ENCODE measurements at regions not wholly inside any gene's neighbourhood (a gene's known extent, or its start where the extent isn't known, plus 50 kb on each side); places are given as distances from the start of the nearest gene placed in this dataset.

DNA sequence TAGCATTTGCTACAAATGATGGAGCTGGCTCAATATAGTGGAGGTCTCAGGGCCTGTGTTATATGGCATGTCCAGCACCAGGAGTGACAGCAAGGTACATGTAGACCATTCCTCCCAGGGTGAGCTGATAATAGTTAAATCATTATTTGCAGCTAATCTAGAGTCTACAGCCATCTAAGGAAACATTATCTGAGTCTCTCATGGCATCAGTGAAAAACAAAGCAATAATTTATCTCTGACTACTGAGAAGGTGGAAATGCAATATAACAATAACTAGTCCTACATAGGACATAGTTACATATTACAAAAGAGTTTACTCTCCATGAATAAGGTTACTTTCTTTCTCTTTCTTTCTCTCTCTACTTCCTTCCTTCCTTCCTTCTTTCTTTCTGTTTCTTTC, 143.4 kb upstream of the KCNK2 start:
- Histone ChIP-seq H2AFZ (ENCODE audit: low read length) (no peak overlapping the region), H3K9ac (ENCODE audit: insufficient read depth, low read length) (no peak overlapping the region), H3K27ac (ENCODE audit: insufficient read depth, low read length) (no peak overlapping the region), H3K79me2 (ENCODE audit: control insufficient read depth, insufficient read depth, low read length) (no peaks in the 10 kb centered on the region), H3K4me2 (ENCODE audit: extremely low read depth, insufficient read depth, low read length) (no peak overlapping the region), H3K36me3 (ENCODE audit: control insufficient read depth, insufficient read depth, low read length) (no peaks in the 10 kb centered on the region), H3K9me3 (ENCODE audit: control insufficient read depth, insufficient read depth, low read depth, low read length) (no peaks in the 10 kb centered on the region), H3K4me1 (ENCODE audit: control insufficient read depth, extremely low read depth, insufficient read depth, low read length) (no peaks in the 10 kb centered on the region), H3K4me3 (replicated peaks in 1 of 4; ENCODE audit: control extremely low read depth in 1 of 4, insufficient read depth in 1 of 4, low read depth in 3 of 4, low read length in 4 of 4) (no peak overlapping the region), H4K20me1 (ENCODE audit: control insufficient read depth, extremely low read depth, insufficient read depth, low read length) (no peaks in the 10 kb centered on the region), H3K27me3 (ENCODE audit: control insufficient read depth, insufficient read depth, low read length) (no peaks in the 10 kb centered on the region)
- TF ChIP-seq, protein P1, sequence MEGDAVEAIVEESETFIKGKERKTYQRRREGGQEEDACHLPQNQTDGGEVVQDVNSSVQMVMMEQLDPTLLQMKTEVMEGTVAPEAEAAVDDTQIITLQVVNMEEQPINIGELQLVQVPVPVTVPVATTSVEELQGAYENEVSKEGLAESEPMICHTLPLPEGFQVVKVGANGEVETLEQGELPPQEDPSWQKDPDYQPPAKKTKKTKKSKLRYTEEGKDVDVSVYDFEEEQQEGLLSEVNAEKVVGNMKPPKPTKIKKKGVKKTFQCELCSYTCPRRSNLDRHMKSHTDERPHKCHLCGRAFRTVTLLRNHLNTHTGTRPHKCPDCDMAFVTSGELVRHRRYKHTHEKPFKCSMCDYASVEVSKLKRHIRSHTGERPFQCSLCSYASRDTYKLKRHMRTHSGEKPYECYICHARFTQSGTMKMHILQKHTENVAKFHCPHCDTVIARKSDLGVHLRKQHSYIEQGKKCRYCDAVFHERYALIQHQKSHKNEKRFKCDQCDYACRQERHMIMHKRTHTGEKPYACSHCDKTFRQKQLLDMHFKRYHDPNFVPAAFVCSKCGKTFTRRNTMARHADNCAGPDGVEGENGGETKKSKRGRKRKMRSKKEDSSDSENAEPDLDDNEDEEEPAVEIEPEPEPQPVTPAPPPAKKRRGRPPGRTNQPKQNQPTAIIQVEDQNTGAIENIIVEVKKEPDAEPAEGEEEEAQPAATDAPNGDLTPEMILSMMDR (conservative IDR thresholded peaks at IDR 0.05 in 1 of 2, IDR thresholded peaks at IDR 0.05 in 1 of 2; ENCODE audit: low read depth in 1 of 2, low read length in 2 of 2) = no peak
- no peak for TF ChIP-seq EZH2 (IDR thresholded peaks at IDR 0.05; ENCODE audit: low read length, missing control alignments)
- no peak for DNase-seq (ENCODE audit: low read depth in 2 of 2)

- no peak overlapping the region for H3K27ac ChIP-seq (ENCODE audit: insufficient read depth, low read length)
- no peaks in the 10 kb centered on the region for H3K36me3 ChIP-seq (ENCODE audit: control insufficient read depth, insufficient read depth, low read length)
- DNase-seq (ENCODE audit: low read depth in 2 of 2) = no peak
- no peak overlapping the region for H3K9ac ChIP-seq (ENCODE audit: insufficient read depth, low read length)
- H3K4me2 ChIP-seq (ENCODE audit: extremely low read depth, insufficient read depth, low read length) = no peak overlapping the region
- no peaks in the 10 kb centered on the region for H3K27me3 ChIP-seq (ENCODE audit: control insufficient read depth, insufficient read depth, low read length)
- no peaks in the 10 kb centered on the region for H3K4me1 ChIP-seq (ENCODE audit: control insufficient read depth, extremely low read depth, insufficient read depth, low read length)
- H3K9me3 ChIP-seq (ENCODE audit: control insufficient read depth, insufficient read depth, low read depth, low read length) = no peaks in the 10 kb centered on the region
- TF ChIP-seq, protein P1 (conservative IDR thresholded peaks at IDR 0.05 in 1 of 2, IDR thresholded peaks at IDR 0.05 in 1 of 2; ENCODE audit: low read depth in 1 of 2, low read length in 2 of 2) = no peak
- no peak for TF ChIP-seq EZH2 (IDR thresholded peaks at IDR 0.05; ENCODE audit: low read length, missing control alignments)
- no peak overlapping the region for H2AFZ ChIP-seq (ENCODE audit: low read length)
- H3K79me2 ChIP-seq (ENCODE audit: control insufficient read depth, insufficient read depth, low read length) = no peaks in the 10 kb centered on the region
- no peak overlapping the region for H3K4me3 ChIP-seq (replicated peaks in 1 of 4; ENCODE audit: control extremely low read depth in 1 of 4, insufficient read depth in 1 of 4, low read depth in 3 of 4, low read length in 4 of 4)
- H4K20me1 ChIP-seq (ENCODE audit: control insufficient read depth, extremely low read depth, insufficient read depth, low read length) = no peaks in the 10 kb centered on the region
Observed at GRCh38 chr1:214941061-214941460, 141.5 kb upstream of the KCNK2 start.

- H3K4me1 ChIP-seq (ENCODE audit: control insufficient read depth, extremely low read depth, insufficient read depth, low read length) = peaks cover 4% of the 10 kb centered on the region
- H3K9me3 ChIP-seq (ENCODE audit: control insufficient read depth, insufficient read depth, low read depth, low read length) = no peaks in the 10 kb centered on the region
- H3K9ac ChIP-seq (ENCODE audit: insufficient read depth, low read length) = no peak overlapping the region
- DNase-seq (ENCODE audit: low read depth in 2 of 2) = no peak
- no peaks in the 10 kb centered on the region for H3K27me3 ChIP-seq (ENCODE audit: control insufficient read depth, insufficient read depth, low read length)
- H3K27ac ChIP-seq (ENCODE audit: insufficient read depth, low read length) = no peak overlapping the region
- TF ChIP-seq EZH2 (IDR thresholded peaks at IDR 0.05; ENCODE audit: low read length, missing control alignments) = no peak
- TF ChIP-seq, protein P1 (conservative IDR thresholded peaks at IDR 0.05 in 1 of 2, IDR thresholded peaks at IDR 0.05 in 1 of 2; ENCODE audit: low read depth in 1 of 2, low read length in 2 of 2) = no peak
- no peaks in the 10 kb centered on the region for H3K36me3 ChIP-seq (ENCODE audit: control insufficient read depth, insufficient read depth, low read length)
- no peaks in the 10 kb centered on the region for H4K20me1 ChIP-seq (ENCODE audit: control insufficient read depth, extremely low read depth, insufficient read depth, low read length)
- no peak overlapping the region for H2AFZ ChIP-seq (ENCODE audit: low read length)
- no peaks in the 10 kb centered on the region for H3K79me2 ChIP-seq (ENCODE audit: control insufficient read depth, insufficient read depth, low read length)
- H3K4me2 ChIP-seq (ENCODE audit: extremely low read depth, insufficient read depth, low read length) = no peak overlapping the region
- H3K4me3 ChIP-seq (replicated peaks in 1 of 4; ENCODE audit: control extremely low read depth in 1 of 4, insufficient read depth in 1 of 4, low read depth in 3 of 4, low read length in 4 of 4) = no peak overlapping the region
Observed at GRCh38 chr1:214943054-214943453, 139.5 kb upstream of the KCNK2 start.
